Stromal cell of bone marrow (primary cell): ENCODE measurements at regions not wholly inside any gene's neighbourhood (a gene's known extent, or its start where the extent isn't known, plus 50 kb on each side); places are given as distances from the start of the nearest gene placed in this dataset.

ENCODE experiments used
- DNase-seq: peaks from one replicate; pipeline ENCODE4 v3.0.0-alpha.2; 2012; ENCODE audit warnings: low read depth

- no peak for DNase-seq
Observed at GRCh38 chr1:5005171-5005570, 350.8 kb downstream of the AJAP1 start.

- DNase-seq, result no peak
Observed at GRCh38 chr1:5002676-5003075, 348.3 kb downstream of the AJAP1 start.

- no peak for DNase-seq
Observed at GRCh38 chr1:5001466-5001865, 347.1 kb downstream of the AJAP1 start.

GRCh38 chr1:4986306-4986705 is 331.9 kb downstream of the AJAP1 start:
- no peak for DNase-seq

- no peak for DNase-seq
Observed at GRCh38 chr1:4984841-4985240, 330.4 kb downstream of the AJAP1 start.

GRCh38 chr1:4980211-4980610 is 325.8 kb downstream of the AJAP1 start:
- DNase-seq, result no peak

- no peak for DNase-seq
Observed at GRCh38 chr1:4978660-4979390, 324.4 kb downstream of the AJAP1 start.

GRCh38 chr1:4977701-4978100 is 323.3 kb downstream of the AJAP1 start:
- no peak for DNase-seq

- no peak for DNase-seq
Observed at GRCh38 chr1:4976859-4977440, 322.5 kb downstream of the AJAP1 start.

- DNase-seq, result no peak
Observed at GRCh38 chr1:4975856-4976255, 321.4 kb downstream of the AJAP1 start.

GRCh38 chr1:4974981-4975685 is 320.7 kb downstream of the AJAP1 start:
- no peak for DNase-seq

- no peak for DNase-seq
Observed at GRCh38 chr1:4973341-4973740, 318.9 kb downstream of the AJAP1 start.

- no peak for DNase-seq
Observed at GRCh38 chr1:4972761-4973320, 318.4 kb downstream of the AJAP1 start.

- DNase-seq, result no peak
Observed at GRCh38 chr1:4971666-4972065, 317.3 kb downstream of the AJAP1 start.

GRCh38 chr1:4970532-4970931 is 316.1 kb downstream of the AJAP1 start:
- DNase-seq, result no peak

- no peak for DNase-seq
Observed at GRCh38 chr1:4969556-4970129, 315.2 kb downstream of the AJAP1 start.

GRCh38 chr1:4965346-4966075 is 311.1 kb downstream of the AJAP1 start:
- DNase-seq, result no peak

GRCh38 chr1:4964634-4965345 is 310.4 kb downstream of the AJAP1 start:
- no peak for DNase-seq

GRCh38 chr1:4963251-4963650 is 308.8 kb downstream of the AJAP1 start:
- DNase-seq, result no peak

- no peak for DNase-seq
Observed at GRCh38 chr1:4962836-4963235, 308.4 kb downstream of the AJAP1 start.

- no peak for DNase-seq
Observed at GRCh38 chr1:4961935-4962645, 307.7 kb downstream of the AJAP1 start.
